ENCODE measurements at regions not wholly inside any gene's neighbourhood (a gene's known extent, or its start where the extent isn't known, plus 50 kb on each side); places are given as distances from the start of the nearest gene placed in this dataset.

DNA sequence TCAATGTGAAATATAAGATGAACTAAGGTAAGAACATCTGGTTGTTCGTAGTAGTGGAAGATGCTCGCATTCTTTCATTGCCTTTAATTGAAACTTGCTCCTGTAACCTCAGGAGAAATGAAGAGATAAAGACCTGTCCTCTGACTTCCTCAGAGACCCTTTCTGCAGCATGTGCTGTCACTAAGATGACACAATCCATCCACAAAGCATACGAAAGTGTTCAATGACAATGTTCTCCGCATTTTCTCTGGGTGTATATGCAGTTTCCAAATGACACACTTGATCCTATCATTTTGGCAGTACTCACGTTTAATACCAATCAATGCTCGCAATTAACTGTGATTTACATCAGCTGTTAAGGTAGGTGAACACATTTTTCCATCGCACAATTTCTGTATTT is 65.8 kb downstream of the PRL start:
- DNase-seq, result no peak

DNA sequence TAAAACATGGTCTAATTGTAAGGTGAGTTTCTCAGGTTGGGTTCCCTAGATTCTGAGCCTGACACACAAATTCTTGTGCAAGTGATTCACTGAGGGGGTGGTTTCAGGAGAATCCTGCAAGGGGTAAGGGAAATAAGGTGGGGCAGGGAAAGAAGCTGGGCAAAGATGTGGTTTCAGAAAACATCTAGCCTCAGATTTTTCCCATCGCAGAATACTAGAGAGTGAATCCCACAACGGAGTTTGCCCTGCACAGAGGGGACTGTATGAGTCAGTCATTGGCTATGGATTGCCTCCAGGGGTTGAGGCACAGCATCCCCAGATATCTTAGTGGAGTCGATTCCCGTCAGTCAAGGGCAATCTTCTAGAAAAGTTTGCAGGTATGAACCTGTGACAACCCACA is 65.2 kb downstream of the PRL start:
- peak; percentile 51 for DNase-seq

DNA sequence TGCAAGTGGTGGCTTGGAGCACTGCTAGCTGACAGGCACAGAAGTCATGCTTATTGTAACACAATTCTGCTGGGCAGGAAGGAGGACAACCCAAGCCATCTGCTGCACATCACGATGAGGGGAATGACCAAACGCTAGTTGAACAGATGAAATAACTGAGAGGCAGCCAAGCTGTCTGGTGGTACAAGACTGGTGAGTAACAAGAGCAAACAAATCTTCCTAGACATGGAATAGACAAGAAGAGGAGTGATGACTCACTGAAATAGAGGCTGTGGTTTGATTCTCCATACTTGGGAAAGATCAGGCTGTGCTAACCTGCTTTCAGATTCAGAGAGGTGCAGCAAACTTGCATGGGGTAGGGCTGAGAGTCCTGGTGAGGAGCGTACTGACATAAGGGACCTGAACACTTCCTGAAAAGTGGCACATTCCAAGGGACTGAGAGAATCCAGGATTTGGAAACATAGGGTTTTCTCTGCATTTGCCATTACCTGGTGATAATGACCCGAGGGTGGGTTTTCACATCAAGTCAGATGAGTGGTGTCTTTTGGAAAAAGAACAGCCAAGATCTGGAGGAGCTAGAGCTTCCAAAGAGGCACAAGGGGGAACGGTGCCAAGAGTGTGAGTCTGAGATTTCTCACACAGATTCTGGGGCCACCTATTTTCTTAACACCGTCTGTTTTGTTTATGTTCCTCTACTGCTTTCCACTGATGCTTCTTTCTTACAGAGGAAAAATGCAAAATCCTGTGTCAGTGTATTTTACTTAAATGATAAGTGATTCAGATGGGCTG is 60.0 kb downstream of the PRL start:
- DNase-seq, result peak; percentile 96
